Activated CD4-positive, alpha-beta T cell treated with anti-CD3 and anti-CD28 coated beads for 36 hours (primary cell): ENCODE measurements at regions not wholly inside any gene's neighbourhood (a gene's known extent, or its start where the extent isn't known, plus 50 kb on each side); places are given as distances from the start of the nearest gene placed in this dataset.
"Not testable (repeated sequence)": the region's sequence is repeated elsewhere in the genome, so short reads cannot be mapped to it uniquely, and the experiment has no call there.

Experiments
- ATAC-seq: fragments of 200-7000 bp; cut with Tn5 transposase; one replicate; pipeline ENCODE4 v1.10.0; 2021; ENCODE audit warnings: mild to moderate bottlenecking, moderate library complexity
- CTCF ChIA-PET: fragments of 350-600 bp; sonication (Branson Sonifier 250); formaldehyde crosslinking; loops from one replicate; lab custom pipeline; 2021; ENCODE audit warnings: antibody characterized with exemption; lab: Charles Lee
- POLR2A ChIA-PET: fragments of 350-600 bp; sonication (Branson Sonifier 250); formaldehyde crosslinking; loops from one replicate; lab custom pipeline; 2021; ENCODE audit warnings: antibody characterized with exemption, inconsistent platforms; lab: Charles Lee
- DNase-seq: peaks from one replicate; pipeline ENCODE4 v3.0.0-alpha.2; 2020
- H3K27ac Mint-ChIP-seq: one replicate; pipeline ENCODE4 v1.8.0; 2021; ENCODE audit warnings: mixed read lengths
- H3K27me3 Mint-ChIP-seq: one replicate; pipeline ENCODE4 v1.8.0; 2021; ENCODE audit warnings: mixed read lengths
- H3K36me3 Mint-ChIP-seq: one replicate; pipeline ENCODE4 v1.8.0; 2021; ENCODE audit warnings: low read depth, mixed read lengths
- H3K4me1 Mint-ChIP-seq: one replicate; pipeline ENCODE4 v1.8.0; 2021; ENCODE audit warnings: mixed read lengths
- H3K4me3 Mint-ChIP-seq: one replicate; pipeline ENCODE4 v1.8.0; 2021; ENCODE audit warnings: mild to moderate bottlenecking, moderate library complexity, mixed read lengths
- H3K9me3 Mint-ChIP-seq: one replicate; pipeline ENCODE4 v1.8.0; 2021; ENCODE audit warnings: low read depth, mixed read lengths
- intact Hi-C, 2 experiments: fragments of 100-400 bp; cut with DNase I in 1 of 2; cut with micrococcal nuclease in 1 of 2; formaldehyde crosslinking; loops; one replicate each; pipeline versions ENCODE4 v1.14.2 to v1.15.1; 2022 to 2024; cut with DNase I, micrococcal nuclease

DNA sequence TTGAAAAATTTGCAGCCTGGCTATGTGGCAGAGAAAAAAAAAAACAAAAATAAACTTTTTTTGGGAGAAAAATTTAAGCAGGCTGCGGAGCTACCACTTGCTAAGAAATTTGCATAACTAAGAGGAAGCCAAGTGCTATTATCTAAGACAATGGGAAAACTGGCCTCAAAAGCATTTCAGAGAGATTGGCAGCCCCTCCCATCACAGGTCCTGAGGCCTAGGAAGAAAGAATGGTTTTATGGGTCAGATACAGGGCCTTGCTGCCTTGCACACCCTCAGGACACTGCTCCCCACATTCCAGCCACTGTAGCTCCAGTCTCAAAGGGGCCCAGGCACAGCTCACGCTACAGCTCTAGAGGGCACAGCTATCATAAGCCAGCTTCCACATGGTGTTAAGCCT is 777.9 kb downstream of the TENT5A start:
- no peaks in the 10 kb centered on the region for H3K36me3 Mint-ChIP-seq
- H3K27ac Mint-ChIP-seq, result no peak overlapping the region
- DNase-seq (no peak), ATAC-seq (no peak)
- ChIA-PET POLR2A (no interaction called here), CTCF (no interaction called here)
- no peaks in the 10 kb centered on the region for H3K27me3 Mint-ChIP-seq
- H3K4me1 Mint-ChIP-seq, result no peaks in the 10 kb centered on the region
- H3K4me3 Mint-ChIP-seq, result no peak overlapping the region
- intact Hi-C loops, result no loop called here
- no peaks in the 10 kb centered on the region for H3K9me3 Mint-ChIP-seq

DNA sequence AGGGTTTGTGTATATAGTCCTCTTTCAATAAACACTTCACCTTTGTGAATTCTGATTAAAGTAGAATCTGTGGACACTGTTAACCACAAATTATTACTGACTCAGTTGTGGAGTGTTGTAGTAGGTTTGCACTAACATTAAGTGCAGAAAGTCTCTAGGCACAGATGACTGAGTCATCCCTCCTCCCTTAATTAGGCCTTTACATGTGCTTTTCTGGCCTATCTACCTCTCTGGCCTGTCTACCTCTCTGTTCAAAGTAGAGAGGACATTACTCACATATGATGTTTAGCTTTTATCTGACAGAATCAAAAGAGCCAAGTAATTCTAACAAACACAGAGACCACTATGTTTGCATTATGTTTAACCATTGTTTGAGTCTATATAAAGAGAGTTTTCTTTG is 783.0 kb downstream of the TENT5A start:
- ChIA-PET CTCF (no interaction called here), POLR2A (no interaction called here)
- no peaks in the 10 kb centered on the region for H3K9me3 Mint-ChIP-seq
- DNase-seq (no peak), ATAC-seq (no peak)
- intact Hi-C loops, result no loop called here
- H3K36me3 Mint-ChIP-seq, result no peaks in the 10 kb centered on the region
- no peaks in the 10 kb centered on the region for H3K27me3 Mint-ChIP-seq
- no peak overlapping the region for H3K4me3 Mint-ChIP-seq
- H3K27ac Mint-ChIP-seq, result no peak overlapping the region
- H3K4me1 Mint-ChIP-seq, result no peaks in the 10 kb centered on the region

DNA sequence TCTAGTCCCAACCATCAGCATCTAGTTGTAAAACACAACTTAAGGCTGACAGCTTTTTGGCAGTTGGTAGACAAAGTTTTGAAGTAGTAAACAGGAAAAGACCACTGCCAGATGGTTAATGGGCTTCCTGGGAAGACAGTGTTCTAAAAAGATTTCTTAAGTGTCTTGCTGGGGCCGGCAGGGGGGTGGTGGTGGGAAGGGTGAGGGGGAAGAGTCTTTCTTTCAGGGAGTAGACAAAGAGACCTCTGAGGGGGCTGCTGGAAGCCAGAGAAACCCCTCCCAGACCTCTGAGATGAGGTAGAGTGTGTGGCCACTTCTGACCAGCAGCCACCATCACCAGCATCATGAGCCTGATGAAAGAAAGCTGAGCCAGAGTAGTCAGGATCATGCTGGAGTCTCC is 784.9 kb downstream of the TENT5A start:
- DNase-seq (no peak), ATAC-seq (no peak)
- ChIA-PET POLR2A (no interaction called here), CTCF (no interaction called here)
- Mint-ChIP-seq H3K9me3 (no peaks in the 10 kb centered on the region), H3K4me3 (no peak overlapping the region), H3K27me3 (no peaks in the 10 kb centered on the region), H3K27ac (no peak overlapping the region), H3K36me3 (no peaks in the 10 kb centered on the region), H3K4me1 (no peaks in the 10 kb centered on the region)
- intact Hi-C loops, result no loop called here

DNA sequence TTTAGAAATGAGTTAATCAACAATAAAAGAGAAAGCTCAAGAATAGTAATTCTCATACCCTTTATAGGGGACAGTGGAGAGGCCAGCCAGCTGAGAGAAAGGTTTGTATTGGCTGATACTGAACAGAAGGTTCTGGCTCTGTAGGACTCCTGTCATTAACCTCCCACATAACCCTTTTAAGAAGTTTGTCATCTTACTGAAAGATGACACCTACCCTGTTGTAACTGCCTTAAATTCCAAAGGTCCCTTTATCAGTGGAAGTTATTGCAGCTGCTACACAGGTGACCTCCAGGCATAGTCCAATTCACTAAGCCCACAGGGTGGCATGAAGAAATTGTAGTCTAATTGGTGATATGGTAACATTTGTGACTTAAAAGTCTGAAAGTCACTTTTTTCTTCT is 790.1 kb downstream of the TENT5A start:
- intact Hi-C loops, result no loop called here
- Mint-ChIP-seq H3K4me3 (no peak overlapping the region), H3K9me3 (no peaks in the 10 kb centered on the region), H3K27ac (no peak overlapping the region), H3K27me3 (no peaks in the 10 kb centered on the region), H3K36me3 (no peaks in the 10 kb centered on the region), H3K4me1 (no peaks in the 10 kb centered on the region)
- DNase-seq (no peak), ATAC-seq (no peak)
- ChIA-PET POLR2A (no interaction called here), CTCF (interaction anchor here (0.7 kb wide), 1 partner anchor 250 kb away, joined by 5 read pairs; no protein-coding TSS in a partner anchor)

DNA sequence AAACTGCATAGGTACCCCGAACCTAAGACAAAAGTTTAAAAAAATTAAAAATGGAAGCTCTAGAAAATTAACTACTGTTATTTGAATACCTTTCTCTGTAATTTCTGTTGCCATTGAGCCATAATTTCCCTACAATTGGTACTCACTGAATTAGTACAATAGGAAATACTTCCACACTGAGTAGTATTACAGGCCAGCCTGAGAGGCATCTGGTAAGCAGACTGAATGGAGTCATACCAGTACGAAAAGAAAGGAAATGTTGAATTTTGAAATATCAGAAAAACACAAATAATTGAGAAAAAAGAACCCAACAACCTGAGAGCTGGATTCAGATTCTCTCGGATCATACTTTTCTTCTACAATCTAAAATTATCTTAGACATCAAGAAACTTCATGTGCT is 791.3 kb downstream of the TENT5A start:
- Mint-ChIP-seq H3K9me3 (no peaks in the 10 kb centered on the region), H3K36me3 (no peaks in the 10 kb centered on the region), H3K27me3 (no peaks in the 10 kb centered on the region), H3K4me3 (no peak overlapping the region), H3K4me1 (no peaks in the 10 kb centered on the region), H3K27ac (no peak overlapping the region)
- intact Hi-C loops, result no loop called here
- ChIA-PET CTCF (no interaction called here), POLR2A (no interaction called here)
- DNase-seq (no peak), ATAC-seq (no peak)

DNA sequence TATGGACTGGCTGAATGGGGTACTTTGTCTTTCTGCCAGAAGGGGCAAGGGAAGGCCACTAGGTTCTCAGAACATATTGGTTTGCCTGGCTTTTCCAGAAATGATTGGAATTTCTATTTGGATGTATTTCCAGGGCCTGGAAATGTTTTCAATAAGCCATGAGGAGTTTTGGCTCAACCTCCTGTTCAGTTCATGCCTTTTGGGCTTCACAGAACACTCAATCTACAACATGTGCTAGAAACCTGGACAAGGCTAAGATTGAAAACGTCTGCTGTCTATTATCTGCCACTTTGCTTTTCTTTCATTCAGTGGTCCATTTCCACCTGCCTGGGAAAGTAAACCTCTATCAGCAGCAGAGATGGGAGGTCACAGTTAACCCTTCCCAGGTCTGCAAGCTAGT is 793.4 kb downstream of the TENT5A start:
- H3K27me3 Mint-ChIP-seq, result no peaks in the 10 kb centered on the region
- no peaks in the 10 kb centered on the region for H3K4me1 Mint-ChIP-seq
- DNase-seq, result no peak
- H3K4me3 Mint-ChIP-seq, result no peak overlapping the region
- ATAC-seq, result no peak
- POLR2A ChIA-PET, result no interaction called here
- no peaks in the 10 kb centered on the region for H3K36me3 Mint-ChIP-seq
- no peaks in the 10 kb centered on the region for H3K9me3 Mint-ChIP-seq
- CTCF ChIA-PET, result interaction anchor here (0.7 kb wide), 1 partner anchor 21 kb away, joined by 3 read pairs; no protein-coding TSS in a partner anchor
- no peak overlapping the region for H3K27ac Mint-ChIP-seq
- intact Hi-C loops, result no loop called here

DNA sequence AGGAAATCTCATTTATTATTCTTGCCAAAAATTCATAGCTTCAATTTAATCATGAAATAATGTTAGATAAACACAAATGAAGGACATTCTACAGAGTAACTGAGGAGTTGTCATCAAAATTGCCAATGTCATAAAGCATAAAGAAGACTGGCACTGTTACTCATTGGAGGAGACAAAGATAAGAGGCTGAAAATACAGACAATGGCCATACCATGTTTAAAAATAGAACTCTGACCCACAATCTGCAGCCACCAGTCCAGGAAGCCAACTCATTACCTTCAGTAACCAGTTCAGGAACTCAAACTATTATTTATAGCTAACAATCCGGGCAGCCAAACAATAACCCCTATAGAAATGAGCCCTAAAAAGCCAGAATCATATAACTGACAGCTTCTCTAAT is 795.6 kb downstream of the TENT5A start:
- no peaks in the 10 kb centered on the region for H3K36me3 Mint-ChIP-seq
- ChIA-PET POLR2A (no interaction called here), CTCF (interaction anchor here (1.4 kb wide), 1 partner anchor 11 kb away, joined by 3 read pairs; no protein-coding TSS in a partner anchor)
- intact Hi-C loops, result no loop called here
- H3K4me3 Mint-ChIP-seq, result no peak overlapping the region
- H3K27ac Mint-ChIP-seq, result no peak overlapping the region
- DNase-seq (no peak), ATAC-seq (no peak)
- H3K27me3 Mint-ChIP-seq, result no peaks in the 10 kb centered on the region
- no peaks in the 10 kb centered on the region for H3K9me3 Mint-ChIP-seq
- H3K4me1 Mint-ChIP-seq, result no peaks in the 10 kb centered on the region

DNA sequence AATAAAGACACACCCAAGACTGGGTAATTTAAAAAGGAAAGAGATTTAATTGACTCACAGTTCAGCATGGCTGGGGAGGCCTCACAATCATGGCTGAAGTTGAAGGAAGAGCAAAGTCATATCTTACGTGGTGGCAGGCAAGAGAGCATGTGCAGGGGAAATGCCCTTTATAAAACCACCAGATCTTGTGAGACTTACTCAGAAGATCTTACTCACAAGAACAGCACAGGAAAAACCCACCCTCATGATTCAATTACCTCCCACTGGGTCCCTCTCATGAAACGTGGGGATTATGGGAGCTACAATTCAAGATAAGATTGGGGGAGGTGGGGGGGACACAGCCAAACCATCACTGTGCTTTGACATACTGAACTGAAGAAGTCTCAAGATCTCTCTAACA is 800.0 kb downstream of the TENT5A start:
- H3K36me3 Mint-ChIP-seq, DNase-seq, H3K4me1 Mint-ChIP-seq, H3K27me3 Mint-ChIP-seq, H3K27ac Mint-ChIP-seq, ATAC-seq, POLR2A ChIA-PET, H3K9me3 Mint-ChIP-seq, intact Hi-C loops, H3K4me3 Mint-ChIP-seq: not testable (repeated sequence)
- CTCF ChIA-PET, result interaction anchor here (0.6 kb wide), 1 partner anchor 29 kb away, joined by 3 read pairs; no protein-coding TSS in a partner anchor

DNA sequence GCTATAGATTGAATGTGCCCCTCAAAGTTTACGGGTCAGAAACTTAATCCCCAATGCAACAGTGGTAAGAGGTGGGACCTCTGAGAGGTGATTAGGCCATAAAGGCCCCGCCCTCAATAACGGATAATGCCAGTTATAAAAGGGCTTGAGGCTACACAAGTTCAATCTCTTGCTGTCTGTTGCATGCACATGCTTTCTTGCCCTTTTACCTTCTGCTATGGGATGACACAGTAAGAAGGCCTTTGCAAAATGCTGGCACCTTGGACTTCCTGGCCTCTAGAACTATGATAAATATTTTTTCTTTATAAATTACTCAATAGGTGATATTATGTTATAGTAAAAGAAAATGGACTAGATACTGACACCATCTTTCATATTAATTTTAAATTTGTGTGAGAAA is 806.1 kb downstream of the TENT5A start:
- ATAC-seq (no peak), DNase-seq (no peak)
- CTCF ChIA-PET, result no interaction called here
- intact Hi-C loops, result no loop called here
- POLR2A ChIA-PET, result no interaction called here
- Mint-ChIP-seq H3K4me1 (no peaks in the 10 kb centered on the region), H3K36me3 (no peaks in the 10 kb centered on the region), H3K27me3 (no peaks in the 10 kb centered on the region), H3K27ac (no peak overlapping the region), H3K4me3 (no peak overlapping the region), H3K9me3 (no peaks in the 10 kb centered on the region)

DNA sequence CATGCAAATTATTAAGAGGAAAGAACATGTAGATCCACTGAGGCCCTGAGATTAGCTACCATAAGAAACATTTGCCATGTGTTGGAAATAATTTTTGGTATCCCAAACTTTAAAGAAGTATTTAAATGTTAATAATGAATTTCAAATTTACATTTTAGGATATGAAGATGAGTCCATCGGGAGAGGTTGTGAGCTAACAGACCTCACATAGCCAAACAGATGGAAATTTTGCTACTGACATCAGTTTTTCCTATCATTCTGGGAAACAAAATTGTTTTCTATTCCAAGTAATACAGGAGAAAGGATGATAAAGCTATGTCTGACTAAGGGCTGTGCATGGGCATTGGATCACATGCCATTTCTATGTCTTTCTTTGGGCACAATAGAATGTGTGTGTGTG is 809.6 kb downstream of the TENT5A start:
- CTCF ChIA-PET, result no interaction called here
- intact Hi-C loops, result no loop called here
- no peak for DNase-seq
- H3K4me3 Mint-ChIP-seq, result no peak overlapping the region
- POLR2A ChIA-PET, result no interaction called here
- ATAC-seq, result no peak
- H3K36me3 Mint-ChIP-seq, result no peaks in the 10 kb centered on the region
- H3K4me1 Mint-ChIP-seq, result no peaks in the 10 kb centered on the region
- H3K27ac Mint-ChIP-seq, result no peak overlapping the region
- H3K9me3 Mint-ChIP-seq, result peaks cover under 1% of the 10 kb centered on the region
- H3K27me3 Mint-ChIP-seq, result no peaks in the 10 kb centered on the region

DNA sequence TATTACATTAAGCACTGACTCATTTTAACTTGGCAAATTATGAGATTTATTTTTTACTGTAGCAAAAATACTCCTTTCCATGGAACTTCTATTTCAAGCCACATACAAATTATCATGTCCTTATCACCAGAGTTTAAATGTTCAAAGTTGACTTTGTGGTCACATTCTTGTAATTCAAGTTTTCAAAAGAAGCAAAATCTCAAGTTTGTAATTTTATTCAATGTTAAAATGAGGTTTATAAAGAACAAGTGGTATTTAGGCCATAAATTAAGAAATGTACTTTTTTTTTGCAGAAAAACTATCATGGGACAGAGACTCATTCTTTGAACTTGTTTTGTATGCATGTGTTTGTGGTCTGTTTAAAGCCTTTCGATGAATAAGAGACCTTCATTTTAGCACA is 811.5 kb downstream of the TENT5A start:
- H3K4me3 Mint-ChIP-seq, result no peak overlapping the region
- ChIA-PET POLR2A (no interaction called here), CTCF (no interaction called here)
- no peak for DNase-seq
- intact Hi-C loops, result no loop called here
- no peaks in the 10 kb centered on the region for H3K36me3 Mint-ChIP-seq
- no peak for ATAC-seq
- H3K27me3 Mint-ChIP-seq, result no peaks in the 10 kb centered on the region
- peaks cover 9% of the 10 kb centered on the region for H3K9me3 Mint-ChIP-seq
- H3K4me1 Mint-ChIP-seq, result no peaks in the 10 kb centered on the region
- H3K27ac Mint-ChIP-seq, result no peak overlapping the region

DNA sequence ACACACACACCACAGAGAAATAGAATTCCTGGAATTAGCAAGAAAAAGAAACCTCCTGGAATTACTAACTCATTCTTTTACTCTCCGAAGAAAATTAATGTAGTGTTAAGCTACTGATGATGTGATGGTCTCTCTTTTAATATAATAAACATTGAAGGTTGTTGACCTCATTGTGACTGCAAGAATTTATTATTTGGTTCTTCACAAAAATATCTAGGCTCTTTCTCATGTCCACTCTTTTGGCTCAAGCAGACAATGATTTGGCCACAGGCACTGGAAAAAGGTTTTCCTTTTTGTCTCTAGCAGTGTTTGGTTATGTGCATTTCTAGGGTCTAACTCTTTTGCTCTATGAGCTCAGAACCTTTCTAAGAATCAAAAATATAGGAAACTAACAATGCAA is 811.9 kb downstream of the TENT5A start:
- Mint-ChIP-seq H3K36me3 (no peaks in the 10 kb centered on the region), H3K9me3 (peaks cover 9% of the 10 kb centered on the region)
- CTCF ChIA-PET, result no interaction called here

DNA sequence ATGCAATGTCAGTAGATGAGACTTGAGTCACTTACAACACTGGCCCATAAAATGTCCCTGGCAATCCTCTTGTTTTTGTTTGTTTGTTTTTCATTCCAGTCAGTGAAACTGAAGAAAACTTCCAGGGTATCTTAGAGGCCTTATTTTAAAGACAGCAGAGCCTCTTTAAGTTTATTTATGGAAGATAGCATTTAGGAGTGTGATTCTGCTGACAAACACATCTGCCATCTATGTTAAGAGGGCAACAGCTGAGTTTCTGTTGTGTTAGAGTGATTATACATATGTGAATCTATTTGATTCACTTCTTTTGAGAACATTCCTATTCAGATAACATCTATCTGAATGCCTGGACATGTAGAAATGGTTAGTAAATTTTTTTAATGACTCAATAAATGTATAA is 812.6 kb downstream of the TENT5A start:
- DNase-seq, result no peak
- Mint-ChIP-seq H3K4me1 (no peaks in the 10 kb centered on the region), H3K9me3 (peaks cover 12% of the 10 kb centered on the region), H3K36me3 (no peaks in the 10 kb centered on the region), H3K4me3 (no peak overlapping the region), H3K27ac (no peak overlapping the region), H3K27me3 (no peaks in the 10 kb centered on the region)
- ATAC-seq, result no peak
- POLR2A ChIA-PET, result no interaction called here
- CTCF ChIA-PET, result no interaction called here
- intact Hi-C loops, result no loop called here

More for the DNA sequence above, 811.9 kb downstream of the TENT5A start:
- POLR2A ChIA-PET, result no interaction called here
- DNase-seq, result no peak
- intact Hi-C loops, result no loop called here
- Mint-ChIP-seq H3K27ac (no peak overlapping the region), H3K27me3 (no peaks in the 10 kb centered on the region), H3K4me1 (no peaks in the 10 kb centered on the region), H3K4me3 (no peak overlapping the region)
- no peak for ATAC-seq
